GM12891 (cell line): ENCODE measurements at regions not wholly inside any gene's neighbourhood (a gene's known extent, or its start where the extent isn't known, plus 50 kb on each side); places are given as distances from the start of the nearest gene placed in this dataset.

Source experiments
- POLR2A ChIP-seq: IDR thresholded peaks from 2 replicates; pipeline ENCODE4 v1.6.1; 2011; ENCODE audit warnings: low read depth, low read length, control low read depth
- POLR2AphosphoS5 ChIP-seq: IDR thresholded peaks from 2 replicates; pipeline ENCODE4 v1.6.1; 2011; ENCODE audit warnings: low read depth, low read length, control low read depth
- POU2F2 ChIP-seq: IDR thresholded peaks from 2 replicates; pipeline ENCODE4 v1.6.1; 2011; ENCODE audit warnings: low read depth, mild to moderate bottlenecking, control low read depth, low read length, moderate library complexity
- SPI1 ChIP-seq: IDR thresholded peaks from 2 replicates; pipeline ENCODE4 v1.6.1; 2011; ENCODE audit warnings: low read depth, low read length, control low read depth
- TAF1 ChIP-seq: IDR thresholded peaks from 2 replicates; pipeline ENCODE4 v1.6.1; 2011; ENCODE audit warnings: low read depth, low read length, control low read depth

GRCh38 chr2:136550181-136550580 lies 215.2 kb upstream of the THSD7B start:
- TF ChIP-seq TAF1 (no peak), POLR2A (no peak), POLR2AphosphoS5 (no peak), POU2F2 (no peak), SPI1 (no peak)
